Muscle of leg (tissue), 3 donors: ENCODE measurements at regions not wholly inside any gene's neighbourhood (a gene's known extent, or its start where the extent isn't known, plus 50 kb on each side); places are given as distances from the start of the nearest gene placed in this dataset.

Source experiments
- DNase-seq: peaks from one replicate; pipeline ENCODE4 v3.0.0; 2013
- H3K27ac ChIP-seq: one replicate; pipeline ENCODE4 v1.5.1; 2013; ENCODE audit warnings: mild to moderate bottlenecking, low read length, control low read depth
- H3K27me3 ChIP-seq: one replicate; pipeline ENCODE4 v1.6.1; 2013; ENCODE audit warnings: low read length; ENCODE audit not compliant: control insufficient read depth, insufficient read depth
- H3K36me3 ChIP-seq: one replicate; pipeline ENCODE4 v1.6.1; 2013; ENCODE audit warnings: low read length; ENCODE audit not compliant: control insufficient read depth, insufficient read depth
- H3K4me1 ChIP-seq: one replicate; pipeline ENCODE4 v1.6.1; 2013; ENCODE audit warnings: low read length; ENCODE audit not compliant: control insufficient read depth, insufficient read depth
- H3K4me3 ChIP-seq: one replicate; pipeline ENCODE4 v1.5.1; 2013; ENCODE audit warnings: low read length, control low read depth
- H3K9me3 ChIP-seq: replicated peaks from 2 replicates; pipeline ENCODE4 v1.6.1; 2013; ENCODE audit warnings: low read depth, low read length; ENCODE audit not compliant: control insufficient read depth
- WGBS: methylation state at CpG from one replicate; pipeline ENCODE4 v1.1.5; 2013; ENCODE audit warnings: missing lambda C conversion rate; ENCODE audit not compliant: insufficient coverage; 5-methylcytosine and 5-hydroxymethylcytosine counted together

GRCh38 chr14:87852107-87852506 lies 140.9 kb downstream of the GALC start:
- H3K9me3 ChIP-seq = no peaks in the 10 kb centered on the region
- H3K27ac ChIP-seq = no peak overlapping the region
- no peak overlapping the region for H3K4me3 ChIP-seq
- DNase-seq = no peak
- WGBS = 50% methylated on average over 3 of the region's 3 CpGs
- H3K4me1 ChIP-seq = no peaks in the 10 kb centered on the region
- no peaks in the 10 kb centered on the region for H3K36me3 ChIP-seq
- H3K27me3 ChIP-seq = no peaks in the 10 kb centered on the region

DNA sequence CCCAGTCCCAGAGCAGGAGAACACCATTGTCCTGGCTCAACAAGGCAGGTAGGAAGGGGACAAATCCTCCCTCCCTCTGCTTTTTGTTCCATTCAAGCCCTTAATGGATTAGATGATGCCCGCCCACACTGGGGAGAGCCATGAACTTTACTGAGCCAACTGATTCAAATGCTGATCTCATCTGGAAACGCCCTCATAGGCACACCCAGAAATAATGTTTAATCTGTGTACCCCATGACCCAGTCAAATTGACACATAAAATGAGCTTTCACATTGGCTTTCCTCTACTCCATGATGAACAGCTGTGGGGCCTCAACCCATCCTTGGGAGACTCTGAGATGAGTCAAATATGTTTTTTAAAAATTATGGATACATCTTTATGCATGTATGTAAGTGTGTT lies 141.8 kb downstream of the GALC start:
- H3K36me3 ChIP-seq = no peaks in the 10 kb centered on the region
- 100% methylated on average over 1 of the region's 2 CpGs for WGBS
- H3K27ac ChIP-seq = no peak overlapping the region
- no peaks in the 10 kb centered on the region for H3K27me3 ChIP-seq
- no peaks in the 10 kb centered on the region for H3K4me1 ChIP-seq
- DNase-seq = no peak
- no peak overlapping the region for H3K4me3 ChIP-seq
- no peaks in the 10 kb centered on the region for H3K9me3 ChIP-seq

DNA sequence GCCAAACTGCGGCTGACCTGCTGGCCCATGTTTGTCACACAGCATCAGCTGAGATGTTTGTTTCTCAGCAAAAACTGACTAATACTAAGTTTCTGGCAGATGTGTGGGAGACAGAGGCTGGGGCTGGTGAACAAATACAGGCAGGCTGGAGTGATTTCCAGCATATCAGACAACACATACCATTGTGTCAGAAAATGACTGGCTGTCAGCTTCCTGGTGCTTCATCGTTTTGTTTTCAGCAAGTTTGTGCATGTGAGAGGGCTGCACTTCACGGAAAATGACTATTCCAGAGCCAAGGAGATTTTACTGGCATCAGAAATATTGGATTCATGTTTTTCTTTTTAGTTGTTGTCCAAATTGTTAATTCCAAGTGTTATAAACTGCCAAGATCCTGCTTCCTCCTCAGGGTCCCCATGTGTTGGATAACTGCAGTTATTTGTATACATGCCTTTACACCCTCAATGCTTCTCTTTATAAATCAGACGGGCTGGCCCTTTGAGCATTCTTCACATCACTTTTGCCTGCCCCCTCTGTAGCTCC lies 145.7 kb downstream of the GALC start:
- WGBS = 36% methylated on average over 2 of the region's 4 CpGs
- no peaks in the 10 kb centered on the region for H3K4me1 ChIP-seq
- H3K4me3 ChIP-seq = no peak overlapping the region
- no peaks in the 10 kb centered on the region for H3K9me3 ChIP-seq
- peak; percentile 56 for DNase-seq
- no peaks in the 10 kb centered on the region for H3K36me3 ChIP-seq
- H3K27me3 ChIP-seq = no peaks in the 10 kb centered on the region
- no peak overlapping the region for H3K27ac ChIP-seq

GRCh38 chr14:87840906-87841305 lies 152.1 kb downstream of the GALC start:
- no peaks in the 10 kb centered on the region for H3K27me3 ChIP-seq
- H3K36me3 ChIP-seq = no peaks in the 10 kb centered on the region
- no peak overlapping the region for H3K27ac ChIP-seq
- no peaks in the 10 kb centered on the region for H3K9me3 ChIP-seq
- WGBS = no CpG with 5 or more reads among the region's 2 CpGs
- DNase-seq = no peak
- no peaks in the 10 kb centered on the region for H3K4me1 ChIP-seq
- no peak overlapping the region for H3K4me3 ChIP-seq

DNA sequence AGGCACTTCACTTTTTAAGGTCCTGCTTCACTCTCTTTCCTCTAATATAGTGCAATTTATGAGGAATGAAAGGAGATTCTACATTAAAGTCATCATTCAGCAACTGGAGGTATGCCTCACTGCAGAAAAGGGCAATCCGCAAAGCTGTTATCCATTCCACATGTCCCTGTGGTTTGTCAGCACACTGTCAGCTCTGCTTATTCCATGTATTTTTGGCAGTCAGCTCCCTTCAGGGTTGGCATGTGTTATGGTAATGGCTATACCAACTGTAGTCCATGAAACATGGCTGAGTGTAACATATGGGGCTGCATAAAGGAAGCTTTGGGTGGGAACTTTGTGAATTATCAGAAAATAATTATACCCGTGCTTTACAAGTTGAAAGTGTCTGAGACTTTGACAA lies 154.1 kb downstream of the GALC start:
- 50% methylated on average over 1 of the region's 2 CpGs for WGBS
- Histone ChIP-seq H3K4me3 (no peak overlapping the region), H3K9me3 (no peaks in the 10 kb centered on the region), H3K36me3 (no peaks in the 10 kb centered on the region), H3K27me3 (no peaks in the 10 kb centered on the region), H3K27ac (no peak overlapping the region), H3K4me1 (no peaks in the 10 kb centered on the region)
- DNase-seq = peak; percentile 26

DNA sequence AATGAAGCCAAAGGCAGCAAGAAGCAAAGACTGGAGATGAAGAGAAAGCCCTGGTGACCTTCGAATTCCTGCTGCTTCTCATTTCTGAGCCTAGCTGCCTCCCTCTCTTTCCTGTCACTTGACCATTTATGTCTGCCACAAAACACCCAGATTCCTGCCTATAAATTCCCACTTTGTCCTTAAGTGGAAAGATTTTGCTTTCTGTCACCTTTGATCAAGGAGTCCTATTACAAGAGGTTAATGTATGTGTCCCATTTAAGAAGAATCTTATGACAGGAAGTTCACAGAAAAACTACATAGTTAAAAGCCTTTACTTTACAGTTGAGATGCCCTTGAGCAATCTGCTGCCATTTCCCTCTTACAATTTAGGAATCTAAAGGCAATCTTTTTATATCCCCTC lies 155.7 kb downstream of the GALC start:
- DNase-seq = no peak
- Histone ChIP-seq H3K36me3 (no peaks in the 10 kb centered on the region), H3K27me3 (no peaks in the 10 kb centered on the region), H3K4me3 (no peak overlapping the region), H3K4me1 (no peaks in the 10 kb centered on the region), H3K27ac (no peak overlapping the region), H3K9me3 (no peaks in the 10 kb centered on the region)
- WGBS = no CpG with 5 or more reads among the region's 1 CpG

GRCh38 chr14:87834594-87834993 lies 158.4 kb downstream of the GALC start:
- H3K27me3 ChIP-seq = no peaks in the 10 kb centered on the region
- no peak for DNase-seq
- H3K36me3 ChIP-seq = no peaks in the 10 kb centered on the region
- H3K4me1 ChIP-seq = no peaks in the 10 kb centered on the region
- H3K4me3 ChIP-seq = no peak overlapping the region
- no CpG with 5 or more reads among the region's 1 CpG for whole genome bisulfite sequencing
- no peaks in the 10 kb centered on the region for H3K9me3 ChIP-seq
- no peak overlapping the region for H3K27ac ChIP-seq

DNA sequence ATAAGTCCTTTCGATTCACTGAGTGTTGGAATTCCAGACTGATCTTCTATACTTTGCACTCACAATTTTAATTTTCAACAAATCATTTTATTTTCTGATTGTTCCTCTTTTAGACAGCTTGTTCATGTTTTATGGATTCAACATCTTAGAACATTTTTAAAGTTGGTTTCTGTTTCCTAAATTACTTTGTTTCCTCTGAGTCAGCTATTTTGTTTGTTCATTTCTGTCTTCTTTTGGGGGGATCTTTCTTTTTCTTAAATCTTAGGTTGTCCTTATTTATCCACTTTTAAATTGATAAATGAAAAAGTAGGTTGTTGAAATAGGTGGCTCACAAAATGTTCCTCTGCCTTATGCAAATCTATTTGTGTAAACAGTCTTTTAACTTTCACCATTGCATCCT lies 160.0 kb downstream of the GALC start:
- Histone ChIP-seq H3K9me3 (no peaks in the 10 kb centered on the region), H3K27ac (no peak overlapping the region), H3K4me3 (no peak overlapping the region), H3K27me3 (no peaks in the 10 kb centered on the region), H3K36me3 (no peaks in the 10 kb centered on the region), H3K4me1 (no peaks in the 10 kb centered on the region)
- no CpG with 5 or more reads among the region's 1 CpG for WGBS
- no peak for DNase-seq

- Histone ChIP-seq H3K4me3 (no peak overlapping the region), H3K4me1 (no peaks in the 10 kb centered on the region), H3K27me3 (no peaks in the 10 kb centered on the region), H3K36me3 (no peaks in the 10 kb centered on the region), H3K9me3 (no peaks in the 10 kb centered on the region), H3K27ac (no peak overlapping the region)
- DNase-seq = peak; percentile 62
- 40% methylated on average over 1 of the region's 2 CpGs for WGBS
Observed at GRCh38 chr14:87830443-87831096, 162.4 kb downstream of the GALC start.

DNA sequence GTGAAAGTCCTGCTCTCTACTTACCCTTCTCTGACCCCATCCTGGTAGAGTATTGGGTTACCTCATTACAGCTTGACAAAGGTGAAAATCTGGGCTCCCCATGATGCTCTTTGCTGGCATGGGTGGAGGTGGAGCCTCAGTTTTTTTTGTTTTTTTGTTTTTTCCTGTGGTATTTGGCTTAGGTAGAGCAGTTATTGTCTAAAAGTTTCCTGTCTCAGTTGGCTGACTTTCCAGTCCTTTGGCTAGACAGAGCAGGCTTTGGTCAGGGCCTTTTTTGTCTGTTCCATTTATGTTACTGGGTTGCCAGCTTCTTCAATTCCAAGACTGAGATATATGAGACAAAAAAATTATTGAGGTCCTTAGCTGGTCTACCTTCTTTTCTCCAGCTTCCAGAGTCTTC lies 163.4 kb downstream of the GALC start:
- Histone ChIP-seq H3K9me3 (no peaks in the 10 kb centered on the region), H3K27ac (no peak overlapping the region), H3K4me1 (no peaks in the 10 kb centered on the region), H3K4me3 (no peak overlapping the region), H3K36me3 (no peaks in the 10 kb centered on the region), H3K27me3 (no peaks in the 10 kb centered on the region)
- DNase-seq = peak; percentile 20

- Histone ChIP-seq H3K9me3 (no peaks in the 10 kb centered on the region), H3K4me3 (no peak overlapping the region), H3K4me1 (no peaks in the 10 kb centered on the region), H3K27ac (no peak overlapping the region), H3K27me3 (no peaks in the 10 kb centered on the region), H3K36me3 (no peaks in the 10 kb centered on the region)
- DNase-seq = no peak
Observed at GRCh38 chr14:87824266-87824665, 168.7 kb downstream of the GALC start.
